Vagina (tissue), 2 donors: ENCODE measurements at regions not wholly inside any gene's neighbourhood (a gene's known extent, or its start where the extent isn't known, plus 50 kb on each side); places are given as distances from the start of the nearest gene placed in this dataset.

Experiments used
- DNase-seq, 2 donors: peaks; one replicate each; pipeline ENCODE4 v3.0.0-alpha.2; 2017; ENCODE audit errors: extremely low spot score in 2 of 2
- H3K27ac ChIP-seq: fragments of 200-600 bp; sonication (generic); one replicate; pipeline ENCODE4 v1.5.1; 2019
- H3K27me3 ChIP-seq: fragments of 200-600 bp; sonication (generic); one replicate; pipeline ENCODE4 v1.5.1; 2019
- H3K36me3 ChIP-seq, 2 donors: fragments of 200-600 bp; sonication (generic); one replicate each; pipeline ENCODE4 v1.5.1; 2017 to 2019
- H3K4me1 ChIP-seq: fragments of 200-600 bp; sonication (generic); one replicate; pipeline ENCODE4 v1.5.1; 2019
- H3K4me3 ChIP-seq, 2 donors: fragments of 200-600 bp; sonication (generic); 1 replicate in 1 of 2; 2 replicates in 1 of 2; pipeline ENCODE4 v1.5.1; 2016 to 2019
- H3K9me3 ChIP-seq: fragments of 200-600 bp; sonication (generic); one replicate; pipeline ENCODE4 v1.5.1; 2019
- CTCF ChIP-seq, 3 experiments: fragments of 450-650 bp in 2 of 3; fragments of 200-600 bp in 1 of 3; sonication (generic) in 1 of 3; IDR thresholded peaks; one replicate each; pipeline ENCODE4 v1.5.1; 2017 to 2019; ENCODE audit warnings: antibody characterized with exemption in 3 of 3, mild to moderate bottlenecking in 2 of 3, moderate library complexity in 2 of 3
- POLR2A ChIP-seq, 2 donors: fragments of 450-650 bp; IDR thresholded peaks; one replicate each; pipeline ENCODE4 v1.6.1; 2017; ENCODE audit warnings: antibody characterized with exemption in 2 of 2, mild to moderate bottlenecking in 2 of 2, moderate library complexity in 2 of 2
- POLR2AphosphoS5 ChIP-seq, 2 donors: sonication (generic); formaldehyde crosslinking; IDR thresholded peaks; one replicate each; pipeline ENCODE4 v1.9.0; 2017; ENCODE audit warnings: antibody characterized with exemption in 2 of 2, mild to moderate bottlenecking in 2 of 2, low read depth in 1 of 2; ENCODE audit not compliant: insufficient read depth in 1 of 2
- intact Hi-C: fragments of 100-400 bp; cut with DNase I; formaldehyde crosslinking; loops from one replicate; pipeline ENCODE4 v1.15.1; 2023

DNA sequence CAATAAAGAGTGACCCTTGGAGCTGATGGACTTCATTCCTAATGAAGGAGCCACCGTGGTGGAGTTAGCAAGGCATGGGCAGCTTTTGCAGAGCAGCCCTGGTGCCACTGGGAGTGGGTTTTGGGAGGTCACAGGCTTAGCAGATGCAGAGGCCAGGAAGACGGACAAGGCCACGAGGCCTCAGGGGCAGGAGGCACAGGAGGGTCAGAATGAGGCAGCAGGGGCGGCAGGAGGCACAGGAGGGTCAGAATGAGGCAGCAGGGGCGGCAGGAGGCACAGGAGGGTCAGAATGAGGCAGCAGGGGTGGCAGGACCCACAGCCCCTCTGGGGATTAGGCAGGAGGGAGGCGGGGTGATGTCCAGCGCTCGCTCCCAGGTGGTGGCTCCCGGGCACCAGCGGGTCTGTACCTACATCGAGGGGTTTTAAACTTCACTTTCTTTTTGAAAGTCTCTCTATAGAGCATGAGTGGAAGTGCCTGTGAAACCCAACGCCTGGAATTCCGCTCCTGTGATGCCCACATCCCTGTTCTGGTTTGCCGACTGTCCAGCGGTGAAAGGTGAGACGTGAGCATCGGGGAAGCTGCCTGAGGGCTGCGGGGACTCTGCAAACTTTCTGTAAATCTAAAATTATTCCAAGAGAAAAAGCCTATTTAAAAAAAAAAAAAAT is 521.6 kb downstream of the BRD1 start:
- Histone ChIP-seq H3K27me3 (no peaks in the 10 kb centered on the region), H3K4me3 (no peak overlapping the region), H3K4me1 (no peaks in the 10 kb centered on the region), H3K27ac (no peak overlapping the region), H3K9me3 (no peaks in the 10 kb centered on the region), H3K36me3 (no peaks in the 10 kb centered on the region)
- no peak for TF ChIP-seq POLR2A (IDR thresholded peaks at IDR 0.05)
- intact Hi-C loops = no loop called here
- DNase-seq = peak in 1 of 2 donors; percentile 40

DNA sequence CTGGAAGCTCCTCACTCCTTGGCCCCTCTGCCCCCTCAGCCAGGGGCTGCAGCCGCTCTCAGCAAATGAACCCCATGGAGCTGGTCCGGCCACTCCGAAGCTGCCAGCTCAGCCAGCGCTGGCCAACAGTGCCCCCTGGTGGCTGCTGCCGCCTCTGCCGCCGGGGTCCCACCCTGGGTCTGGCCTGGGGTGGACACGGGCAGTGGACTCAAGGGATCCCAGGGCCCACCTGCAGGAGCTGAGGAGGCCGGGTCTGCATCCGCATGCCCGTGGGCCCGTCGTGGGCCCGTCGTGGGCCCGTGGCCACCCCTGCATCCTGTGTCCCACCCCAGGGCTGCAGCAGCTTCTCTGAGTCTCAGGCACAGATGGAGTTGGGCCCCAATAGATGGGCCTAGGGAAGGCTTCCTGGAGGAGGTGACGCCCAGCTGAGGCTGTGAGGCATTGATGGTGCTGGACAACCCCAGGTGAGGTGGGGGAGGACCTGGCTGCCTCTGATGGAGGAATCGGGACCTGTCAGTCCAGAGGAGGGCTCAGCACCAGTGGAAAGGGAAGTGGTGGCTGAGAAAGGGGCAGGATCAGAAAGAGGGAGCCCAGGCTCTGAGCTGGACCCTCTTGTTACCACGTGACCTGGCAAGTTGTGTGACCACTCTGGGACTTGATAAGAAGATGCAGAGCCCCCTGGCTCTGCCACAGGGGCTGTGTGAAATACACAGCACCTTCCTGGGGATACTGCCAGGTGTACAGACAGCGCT is 522.3 kb downstream of the BRD1 start:
- no peaks in the 10 kb centered on the region for H3K36me3 ChIP-seq
- H3K27ac ChIP-seq = no peak overlapping the region
- peak; percentile 64 to 89 for DNase-seq
- H3K27me3 ChIP-seq = no peaks in the 10 kb centered on the region
- intact Hi-C loops = no loop called here
- no peaks in the 10 kb centered on the region for H3K4me1 ChIP-seq
- no peaks in the 10 kb centered on the region for H3K9me3 ChIP-seq
- TF ChIP-seq POLR2AphosphoS5 (IDR thresholded peaks at IDR 0.05; ENCODE audit: insufficient read depth in 1 of 2, low read depth in 1 of 2) (no peak), CTCF (IDR thresholded peaks at IDR 0.05) (peak; percentile 60 to 66 (median 60)), POLR2A (IDR thresholded peaks at IDR 0.05) (no peak)
- no peak overlapping the region for H3K4me3 ChIP-seq

DNA sequence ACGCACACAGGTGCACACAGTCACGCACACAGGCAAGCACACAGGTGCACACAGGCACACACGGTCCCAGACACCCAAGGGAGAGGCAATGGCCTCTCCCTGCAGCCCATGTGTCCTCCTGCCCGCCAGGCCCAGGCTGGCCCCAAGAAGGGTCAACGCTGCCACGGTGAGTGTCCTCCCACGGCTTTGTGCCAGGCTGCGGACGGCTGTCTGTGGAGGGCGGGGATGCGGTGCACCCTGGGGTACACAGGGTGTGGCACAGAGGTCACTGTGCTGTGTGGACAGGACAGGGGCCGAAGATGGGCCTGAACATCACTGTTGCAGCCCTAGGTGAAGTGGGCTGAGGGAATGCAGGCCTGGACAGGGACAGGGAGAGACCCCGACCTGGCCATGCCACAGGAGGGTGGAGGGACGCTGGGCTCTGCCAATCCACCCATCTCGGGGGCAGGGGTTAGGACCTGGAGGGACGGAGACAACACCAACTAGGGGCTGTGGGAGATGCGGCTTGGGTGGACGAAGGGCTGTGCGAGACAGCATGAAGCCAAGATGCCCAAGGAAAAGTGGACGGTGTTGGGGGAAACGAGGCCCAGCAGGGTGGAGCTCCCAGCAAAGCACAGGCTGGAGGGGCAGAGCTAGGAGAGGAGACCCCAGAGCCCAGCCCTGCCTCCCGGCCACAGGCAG is 523.8 kb downstream of the BRD1 start:
- Histone ChIP-seq H3K27ac (no peak overlapping the region), H3K4me1 (no peaks in the 10 kb centered on the region), H3K36me3 (no peaks in the 10 kb centered on the region), H3K27me3 (no peaks in the 10 kb centered on the region), H3K4me3 (no peak overlapping the region), H3K9me3 (no peaks in the 10 kb centered on the region)
- intact Hi-C loops = no loop called here
- no peak for TF ChIP-seq POLR2A (IDR thresholded peaks at IDR 0.05)
- TF ChIP-seq CTCF (IDR thresholded peaks at IDR 0.05) = no peak
- no peak for TF ChIP-seq POLR2AphosphoS5 (IDR thresholded peaks at IDR 0.05; ENCODE audit: insufficient read depth in 1 of 2, low read depth in 1 of 2)
- DNase-seq = peak; percentile 58 to 88

DNA sequence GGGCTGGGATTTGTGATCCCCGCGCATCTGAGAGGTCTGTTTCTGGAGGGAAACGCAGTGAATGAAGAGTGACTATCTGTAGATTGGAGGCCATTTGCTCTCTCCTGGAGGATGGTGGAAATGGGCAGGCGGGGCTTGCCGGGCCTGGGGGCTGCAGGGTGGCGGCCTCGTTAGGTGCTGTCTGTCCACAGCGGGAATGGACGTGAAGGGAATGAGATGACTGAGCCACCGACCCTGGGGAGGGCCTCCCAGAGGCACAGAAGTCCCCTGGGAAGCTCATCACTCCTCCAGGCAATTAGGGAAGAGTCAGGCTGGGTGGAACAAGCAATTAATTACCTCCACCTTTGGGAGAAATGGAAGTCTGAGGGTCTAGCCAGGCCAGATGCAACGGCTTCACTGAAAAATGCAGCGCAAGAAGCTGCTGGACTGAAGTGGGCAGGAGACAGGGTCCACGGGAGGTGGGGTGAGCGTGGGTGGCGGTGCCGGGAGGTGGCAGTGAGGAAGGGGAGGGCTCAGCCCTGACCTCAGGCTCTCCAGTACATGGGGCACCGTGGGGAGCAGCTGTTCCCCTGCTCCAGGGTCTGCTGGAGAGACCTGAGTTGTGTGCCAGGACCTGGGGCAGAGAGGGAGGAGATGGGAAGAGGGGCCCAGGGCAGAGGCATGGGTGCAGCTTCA is 524.5 kb downstream of the BRD1 start:
- H3K27me3 ChIP-seq = no peaks in the 10 kb centered on the region
- no peak overlapping the region for H3K27ac ChIP-seq
- H3K9me3 ChIP-seq = no peaks in the 10 kb centered on the region
- peak; percentile 37 to 64 for DNase-seq
- intact Hi-C loops = no loop called here
- no peaks in the 10 kb centered on the region for H3K4me1 ChIP-seq
- no peaks in the 10 kb centered on the region for H3K36me3 ChIP-seq
- TF ChIP-seq CTCF (IDR thresholded peaks at IDR 0.05) = no peak
- no peak overlapping the region for H3K4me3 ChIP-seq

DNA sequence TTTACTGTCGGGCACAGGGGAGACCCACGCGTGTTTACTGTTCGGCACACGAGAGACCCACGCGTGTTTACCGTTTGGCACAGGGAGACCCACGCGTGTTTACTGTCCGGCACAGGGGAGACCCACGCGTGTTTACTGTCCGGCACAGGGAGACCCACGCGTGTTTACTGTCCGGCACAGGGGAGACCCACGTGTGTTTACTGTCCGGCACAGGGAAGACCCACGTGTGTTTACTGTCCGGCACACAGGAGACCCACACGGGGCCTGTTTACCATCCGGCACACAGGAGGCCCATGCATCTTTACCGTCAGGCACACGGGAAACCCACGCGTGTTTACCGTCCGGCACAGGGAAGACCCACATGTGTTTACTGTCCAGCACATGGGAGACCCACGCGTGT is 525.1 kb downstream of the BRD1 start:
- no peaks in the 10 kb centered on the region for H3K27me3 ChIP-seq
- H3K4me3 ChIP-seq = no peak overlapping the region
- H3K4me1 ChIP-seq = no peaks in the 10 kb centered on the region
- H3K27ac ChIP-seq = no peak overlapping the region
- TF ChIP-seq POLR2AphosphoS5 (IDR thresholded peaks at IDR 0.05; ENCODE audit: insufficient read depth in 1 of 2, low read depth in 1 of 2) (no peak), CTCF (IDR thresholded peaks at IDR 0.05) (no peak)
- intact Hi-C loops = no loop called here
- no peaks in the 10 kb centered on the region for H3K36me3 ChIP-seq
- DNase-seq = peak; percentile 56 to 58
- H3K9me3 ChIP-seq = no peaks in the 10 kb centered on the region
